LNCaP clone FGC (cell line): ENCODE measurements at regions not wholly inside any gene's neighbourhood (a gene's known extent, or its start where the extent isn't known, plus 50 kb on each side); places are given as distances from the start of the nearest gene placed in this dataset.

Experiments
- DNase-seq: peaks from one replicate; pipeline ENCODE4 v3.0.0-alpha.2; 2011; ENCODE audit warnings: low read depth
- H3K4me3 ChIP-seq: 2 replicates; pipeline ENCODE4 v1.5.1; 2011; ENCODE audit warnings: mild to moderate bottlenecking, low read depth, low read length, control low read depth
- CTCF ChIP-seq: IDR thresholded peaks from 2 replicates; pipeline ENCODE4 v1.5.1; 2012; ENCODE audit warnings: mild to moderate bottlenecking; ENCODE audit not compliant: control insufficient read depth, insufficient read depth; ENCODE audit errors: extremely low read depth

- TF ChIP-seq CTCF, result no peak
- no peak overlapping the region for H3K4me3 ChIP-seq
- DNase-seq, result no peak
Measured at GRCh38 chr11:112715056-112715455, 246.2 kb upstream of the NCAM1 start.

GRCh38 chr11:112718483-112718882, 242.7 kb upstream of the NCAM1 start:
- no peak for DNase-seq
- no peak for TF ChIP-seq CTCF
- H3K4me3 ChIP-seq, result no peak overlapping the region

- TF ChIP-seq CTCF, result no peak
- no peak overlapping the region for H3K4me3 ChIP-seq
- DNase-seq, result no peak
Measured at GRCh38 chr11:112719736-112720525, 241.3 kb upstream of the NCAM1 start.

- DNase-seq, result no peak
- H3K4me3 ChIP-seq, result no peak overlapping the region
- TF ChIP-seq CTCF, result no peak
Measured at GRCh38 chr11:112722148-112722547, 239.1 kb upstream of the NCAM1 start.

- no peak for DNase-seq
- no peak overlapping the region for H3K4me3 ChIP-seq
- no peak for TF ChIP-seq CTCF
Measured at GRCh38 chr11:112722876-112723275, 238.3 kb upstream of the NCAM1 start.

- no peak for TF ChIP-seq CTCF
- no peak for DNase-seq
- H3K4me3 ChIP-seq, result no peak overlapping the region
Measured at GRCh38 chr11:112723676-112724495, 237.3 kb upstream of the NCAM1 start.

- no peak for DNase-seq
- no peak overlapping the region for H3K4me3 ChIP-seq
- no peak for TF ChIP-seq CTCF
Measured at GRCh38 chr11:112724496-112724790, 236.8 kb upstream of the NCAM1 start.
